Keratinocyte (primary cell): ENCODE measurements at regions not wholly inside any gene's neighbourhood (a gene's known extent, or its start where the extent isn't known, plus 50 kb on each side); places are given as distances from the start of the nearest gene placed in this dataset.

ENCODE experiments used
- DNase-seq: peaks from one replicate; pipeline ENCODE4 v3.0.0-alpha.2; 2011; ENCODE audit warnings: low read depth, missing footprints, low spot score
- FAIRE-seq: peaks from 2 replicates; lab custom pipeline; 2011; peaks lifted over from hg19 to GRCh38; lab: Jason Lieb, UNC
- H2AFZ ChIP-seq: 2 replicates; pipeline ENCODE4 v1.6.0; 2012; ENCODE audit warnings: low read length, control low read depth, inconsistent platforms; ENCODE audit not compliant: control insufficient read depth
- H3K27ac ChIP-seq: 2 replicates; pipeline ENCODE4 v1.5.1; 2011; ENCODE audit warnings: low read length; ENCODE audit not compliant: control insufficient read depth, insufficient read depth
- H3K27me3 ChIP-seq: 3 replicates; pipeline ENCODE4 v1.6.0; 2011; ENCODE audit warnings: low read length; ENCODE audit not compliant: control insufficient read depth, insufficient read depth; ENCODE audit errors: extremely low read depth
- H3K36me3 ChIP-seq, 2 experiments: 2 replicates in 1 of 2; 3 replicates in 1 of 2; pipeline ENCODE4 v1.5.1; 2011; ENCODE audit warnings: low read length in 2 of 2, mild to moderate bottlenecking in 1 of 2; ENCODE audit not compliant: control insufficient read depth in 2 of 2, insufficient read depth in 2 of 2; ENCODE audit errors: extremely low read depth in 1 of 2
- H3K4me1 ChIP-seq: 3 replicates; pipeline ENCODE4 v1.5.1; 2011; ENCODE audit warnings: low read length; ENCODE audit not compliant: control insufficient read depth, insufficient read depth; ENCODE audit errors: extremely low read depth
- H3K4me2 ChIP-seq: 3 replicates; pipeline ENCODE4 v1.6.0; 2011; ENCODE audit warnings: low read depth, low read length; ENCODE audit not compliant: control insufficient read depth, insufficient read depth; ENCODE audit errors: extremely low read depth
- H3K4me3 ChIP-seq, 3 experiments: fragments of 200-600 bp in 1 of 3; sonication (generic) in 1 of 3; 2 replicates in 2 of 3; 3 replicates in 1 of 3; pipeline ENCODE4 v1.5.1; 2011 to 2016; ENCODE audit warnings: low read length in 3 of 3, mild to moderate bottlenecking in 3 of 3, control low read depth in 2 of 3, inconsistent platforms in 1 of 3, low read depth in 1 of 3, mixed read lengths in 1 of 3, mixed run types in 1 of 3, moderate library complexity in 1 of 3; ENCODE audit not compliant: control insufficient read depth in 2 of 3, insufficient read depth in 2 of 3; ENCODE audit errors: extremely low read depth in 1 of 3
- H3K79me2 ChIP-seq: 2 replicates; pipeline ENCODE4 v1.6.0; 2012; ENCODE audit warnings: low read length; ENCODE audit not compliant: control insufficient read depth, insufficient read depth
- H3K9ac ChIP-seq: 3 replicates; pipeline ENCODE4 v1.6.0; 2011; ENCODE audit warnings: low read length; ENCODE audit not compliant: control insufficient read depth, insufficient read depth; ENCODE audit errors: extremely low read depth
- H3K9me1 ChIP-seq: 3 replicates; pipeline ENCODE4 v1.6.0; 2011; ENCODE audit warnings: low read length; ENCODE audit not compliant: control insufficient read depth, insufficient read depth; ENCODE audit errors: extremely low read depth
- H3K9me3 ChIP-seq: 2 replicates; pipeline ENCODE4 v1.5.1; 2012; ENCODE audit warnings: low read depth, low read length; ENCODE audit not compliant: control insufficient read depth
- H4K20me1 ChIP-seq: 3 replicates; pipeline ENCODE4 v1.6.0; 2011; ENCODE audit warnings: low read length; ENCODE audit not compliant: control insufficient read depth, insufficient read depth; ENCODE audit errors: extremely low read depth
- CTCF ChIP-seq, 3 experiments: IDR thresholded peaks in 1 of 3; conservative IDR thresholded peaks in 1 of 3; optimal IDR thresholded peaks in 1 of 3; 2 replicates in 2 of 3; 3 replicates in 1 of 3; pipeline versions ENCODE3 to v1.5.1; 2011; ENCODE audit warnings: low read length in 3 of 3, mild to moderate bottlenecking in 3 of 3, moderate library complexity in 2 of 3, control low read depth in 1 of 3, inconsistent platforms in 1 of 3; ENCODE audit not compliant: insufficient read depth in 2 of 3; ENCODE audit errors: extremely low read depth in 1 of 3
- EZH2 ChIP-seq: IDR thresholded peaks from one replicate; pipeline ENCODE4 v1.6.1; 2012; ENCODE audit warnings: inconsistent platforms, mild to moderate bottlenecking, low read length, moderate library complexity
- dilution Hi-C: fragments of 300-500 bp; cut with MboI; formaldehyde crosslinking; loops from one replicate; pipeline ENCODE4 v1.7.0; 2020; ENCODE audit warnings: low sequenced_read_pairs; ENCODE audit not compliant: extremely low pct_ligation_motif_present

- Histone ChIP-seq H3K4me1 (no peaks in the 10 kb centered on the region), H3K9me1 (no peaks in the 10 kb centered on the region), H3K4me3 (no peak overlapping the region), H3K27ac (no peak overlapping the region), H4K20me1 (no peaks in the 10 kb centered on the region), H3K4me2 (no peak overlapping the region), H2AFZ (no peak overlapping the region), H3K36me3 (no peaks in the 10 kb centered on the region), H3K27me3 (peaks cover 3% of the 10 kb centered on the region), H3K9ac (no peak overlapping the region), H3K79me2 (no peaks in the 10 kb centered on the region), H3K9me3 (no peaks in the 10 kb centered on the region)
- no peak for DNase-seq
- FAIRE-seq: no peak
- dilution Hi-C loops: no loop called here
- no peak for TF ChIP-seq CTCF (optimal IDR thresholded peaks at IDR 0.05 in 1 of 3, IDR thresholded peaks at IDR 0.05 in 1 of 3, conservative IDR thresholded peaks at IDR 0.05 in 1 of 3; ENCODE audit: extremely low read depth in 1 of 3, insufficient read depth in 2 of 3, low read length in 3 of 3)
- no peak for TF ChIP-seq EZH2
Observed at GRCh38 chr4:24282446-24282845, 301.9 kb downstream of the DHX15 start.

GRCh38 chr4:24279911-24280375 lies 304.4 kb downstream of the DHX15 start:
- Histone ChIP-seq H2AFZ (no peak overlapping the region), H3K27ac (no peak overlapping the region), H3K27me3 (no peaks in the 10 kb centered on the region), H3K4me3 (no peak overlapping the region), H3K9me1 (no peaks in the 10 kb centered on the region), H3K36me3 (no peaks in the 10 kb centered on the region), H3K4me1 (no peaks in the 10 kb centered on the region), H3K4me2 (no peak overlapping the region), H4K20me1 (no peaks in the 10 kb centered on the region), H3K79me2 (no peaks in the 10 kb centered on the region), H3K9me3 (no peaks in the 10 kb centered on the region), H3K9ac (no peak overlapping the region)
- FAIRE-seq (no peak), DNase-seq (no peak)
- dilution Hi-C loops: no loop called here
- TF ChIP-seq CTCF (optimal IDR thresholded peaks at IDR 0.05 in 1 of 3, IDR thresholded peaks at IDR 0.05 in 1 of 3, conservative IDR thresholded peaks at IDR 0.05 in 1 of 3; ENCODE audit: extremely low read depth in 1 of 3, insufficient read depth in 2 of 3, low read length in 3 of 3) (no peak), EZH2 (no peak)
